ENCODE measurements at regions not wholly inside any gene's neighbourhood (a gene's known extent, or its start where the extent isn't known, plus 50 kb on each side); places are given as distances from the start of the nearest gene placed in this dataset.

GRCh38 chr14:98154254-98154653 lies 1117.7 kb downstream of the BCL11B start:
- no peak for TF ChIP-seq POLR2AphosphoS5 (IDR thresholded peaks at IDR 0.05; ENCODE audit: insufficient read depth, low read depth, low read length)
- no peak for TF ChIP-seq CTCF (IDR thresholded peaks at IDR 0.05; ENCODE audit: extremely low read depth in 1 of 2, insufficient read depth in 1 of 2, low read depth in 1 of 2, low read length in 2 of 2)
- TF ChIP-seq POLR2A (IDR thresholded peaks at IDR 0.05; ENCODE audit: low read depth, low read length): no peak
- no peak for TF ChIP-seq EZH2 (IDR thresholded peaks at IDR 0.05; ENCODE audit: borderline replicate concordance, low read depth, low read length, severe bottlenecking)
- no peak for TF ChIP-seq MAX (IDR thresholded peaks at IDR 0.05; ENCODE audit: insufficient read depth, insufficient read length)
- TF ChIP-seq FOS (IDR thresholded peaks at IDR 0.05; ENCODE audit: borderline replicate concordance, insufficient read depth, low read length): no peak
